HG03460 (cell line): ENCODE measurements at regions not wholly inside any gene's neighbourhood (a gene's known extent, or its start where the extent isn't known, plus 50 kb on each side); places are given as distances from the start of the nearest gene placed in this dataset.
"Not testable (repeated sequence)": the region's sequence is repeated elsewhere in the genome, so short reads cannot be mapped to it uniquely, and the experiment has no call there.

Experiments used
- ATAC-seq: cut with Tn5 transposase; IDR thresholded peaks from one replicate; pipeline ENCODE4 v1.9.1; 2021; ENCODE audit not compliant: unreplicated experiment

- ATAC-seq, result no peak
Observed at GRCh38 chr2:52343706-52344266, 1311.9 kb upstream of the NRXN1 start.

- ATAC-seq, result no peak
Observed at GRCh38 chr2:52343010-52343409, 1311.1 kb upstream of the NRXN1 start.

DNA sequence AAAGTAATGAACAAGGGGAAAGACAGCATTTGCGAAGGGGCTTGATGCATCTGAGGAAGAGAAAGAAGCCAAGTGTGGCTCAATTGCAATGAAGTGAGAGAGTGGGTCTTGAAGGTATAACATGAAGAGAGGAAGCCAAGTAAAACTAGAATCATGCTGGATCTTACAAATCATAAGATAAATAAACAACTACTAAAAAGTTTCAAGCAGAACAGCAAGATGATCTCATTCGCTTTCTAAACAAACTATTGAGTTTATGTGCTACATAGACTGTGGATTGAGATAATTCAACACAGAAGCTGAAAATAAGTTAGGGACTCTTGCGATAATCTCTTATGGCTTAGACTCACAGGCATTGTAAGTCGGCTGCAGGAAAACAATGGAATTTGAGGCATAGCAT, 1310.5 kb upstream of the NRXN1 start:
- ATAC-seq, result no peak

GRCh38 chr2:52341732-52342131, 1309.8 kb upstream of the NRXN1 start:
- no peak for ATAC-seq

DNA sequence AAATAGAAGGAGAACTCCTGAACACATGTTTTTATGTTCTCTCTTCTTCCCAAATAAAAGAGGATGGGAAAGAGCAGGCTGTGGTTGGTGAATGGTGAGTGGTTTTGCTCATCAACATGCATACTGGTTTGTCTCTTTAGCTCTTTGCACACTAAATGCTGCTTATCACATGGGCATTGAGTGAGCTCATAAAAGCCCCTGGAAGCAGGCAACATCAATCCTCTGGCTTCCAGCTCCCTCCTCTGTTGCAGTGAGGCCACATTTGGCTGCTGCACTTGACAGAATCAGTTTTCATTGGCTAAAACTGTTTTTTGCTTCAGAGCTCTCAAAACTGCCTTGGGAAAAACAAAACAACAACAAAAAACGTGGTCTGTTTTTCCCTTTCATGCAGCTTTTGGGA, 1308.2 kb upstream of the NRXN1 start:
- no peak for ATAC-seq

DNA sequence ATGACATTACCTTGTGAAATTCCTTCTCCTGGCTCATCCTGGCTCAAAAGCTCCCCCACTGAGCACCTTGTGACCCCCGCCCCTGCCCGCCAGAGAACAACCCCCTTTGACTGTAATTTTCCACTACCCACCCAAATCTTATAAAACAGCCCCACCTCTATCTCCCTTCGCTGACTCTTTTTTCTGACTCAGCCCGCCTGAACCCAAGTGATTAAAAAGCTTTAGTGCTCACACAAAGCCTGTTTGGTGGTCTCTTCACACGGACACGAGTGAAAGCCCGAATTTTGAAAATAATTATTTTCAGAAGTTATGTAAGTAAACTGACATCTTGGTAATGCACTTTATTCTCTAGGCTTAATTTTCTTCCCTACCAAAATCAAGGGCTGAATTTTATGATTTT, 1305.9 kb upstream of the NRXN1 start:
- ATAC-seq, result not testable (repeated sequence)

DNA sequence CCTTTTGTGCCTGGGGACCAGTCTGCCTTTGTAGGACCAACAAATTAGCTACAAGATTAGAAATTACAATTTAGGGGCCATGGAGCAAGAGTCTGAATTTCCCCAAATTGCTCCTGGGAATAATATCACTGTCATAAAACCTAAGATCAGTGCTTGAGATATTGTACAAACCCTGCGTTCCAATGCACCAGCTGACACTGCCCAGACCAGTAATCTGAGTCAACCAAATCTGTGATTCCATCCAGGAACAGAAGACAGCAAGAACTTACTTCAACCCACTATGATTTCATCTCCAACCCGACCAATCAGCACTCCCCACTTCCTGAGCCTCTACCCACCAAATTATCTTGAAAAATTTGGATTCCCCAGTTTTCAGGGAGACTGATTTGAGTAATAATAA, 1305.0 kb upstream of the NRXN1 start:
- no peak for ATAC-seq

GRCh38 chr2:52335727-52336126, 1303.8 kb upstream of the NRXN1 start:
- no peak for ATAC-seq

GRCh38 chr2:52334185-52334584, 1302.3 kb upstream of the NRXN1 start:
- no peak for ATAC-seq

DNA sequence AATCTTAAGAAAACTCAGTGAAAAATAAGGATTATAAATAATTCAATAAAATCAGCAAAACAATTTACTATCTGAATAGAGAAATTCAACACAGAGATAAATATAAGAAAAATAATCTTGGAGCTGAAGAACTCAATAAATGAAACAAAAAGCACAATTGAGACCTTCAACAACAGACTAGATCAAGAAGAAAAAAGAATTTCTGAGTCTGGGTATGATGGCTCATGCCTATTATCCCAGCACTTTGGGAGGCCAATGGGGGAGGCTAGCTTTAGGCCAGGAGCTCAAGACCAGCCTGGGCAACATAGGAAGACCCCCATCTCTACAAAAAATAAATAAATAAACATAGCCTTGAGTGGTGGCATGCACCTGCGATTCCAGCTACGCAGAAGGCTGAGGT, 1295.7 kb upstream of the NRXN1 start:
- no peak for ATAC-seq

- no peak for ATAC-seq
Observed at GRCh38 chr2:52314231-52314630, 1282.3 kb upstream of the NRXN1 start.

- no peak for ATAC-seq
Observed at GRCh38 chr2:52312486-52312885, 1280.6 kb upstream of the NRXN1 start.

DNA sequence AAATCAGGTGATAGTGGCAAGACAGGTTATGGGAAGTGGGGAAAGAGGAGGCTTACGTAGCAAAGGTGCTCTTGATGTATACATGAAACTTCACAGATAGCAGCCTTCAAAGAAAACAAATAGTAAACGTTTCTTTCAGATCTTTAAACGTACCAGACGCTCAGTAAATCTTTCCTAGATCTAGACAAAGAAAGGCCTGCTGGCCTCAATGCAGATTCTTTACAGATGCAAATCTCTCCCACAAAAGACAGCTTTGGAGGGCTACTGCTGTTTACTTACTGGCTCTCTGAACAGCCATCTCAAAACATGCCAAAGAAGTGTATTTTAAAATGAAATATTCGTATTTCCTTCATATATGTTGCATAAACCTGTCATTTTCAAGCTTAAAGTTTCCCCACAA, 1279.9 kb upstream of the NRXN1 start:
- ATAC-seq, result no peak

DNA sequence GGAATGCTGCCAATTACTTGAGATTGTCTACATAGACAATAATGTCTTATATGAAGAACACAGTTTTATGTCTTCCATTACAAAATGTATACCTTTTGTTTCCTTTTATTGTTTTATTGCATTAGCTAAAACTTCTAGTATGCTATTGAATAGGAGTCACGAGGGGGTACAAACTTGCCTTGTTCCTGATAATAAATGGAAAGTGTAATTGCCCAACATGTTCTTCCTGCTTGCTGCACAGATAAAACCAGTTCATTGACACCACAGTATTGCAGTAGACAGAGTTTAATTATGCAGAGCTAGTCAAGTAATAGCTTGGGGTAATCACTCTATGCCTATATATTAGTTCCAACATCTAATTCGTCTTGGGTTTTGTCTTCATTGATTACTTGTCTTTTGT, 1276.2 kb upstream of the NRXN1 start:
- no peak for ATAC-seq

DNA sequence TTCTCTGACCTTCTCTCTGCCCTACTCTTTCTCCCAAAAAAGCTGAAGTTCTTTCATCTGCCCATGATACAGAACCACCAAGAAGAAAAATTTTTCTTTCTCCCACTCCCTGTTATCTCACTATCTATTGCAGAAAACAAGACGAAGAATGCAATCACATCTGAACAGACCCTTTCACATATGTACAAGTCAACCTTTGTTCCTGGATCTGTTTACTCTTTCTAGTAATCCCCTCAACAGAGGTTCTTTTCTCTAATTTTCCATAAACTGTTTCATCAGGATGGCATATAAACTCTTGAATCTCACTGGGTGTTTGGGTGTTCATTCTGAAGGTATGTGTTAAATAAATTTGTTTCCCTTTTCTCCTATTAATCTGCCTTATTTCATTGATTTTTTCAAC, 1262.7 kb upstream of the NRXN1 start:
- no peak for ATAC-seq

GRCh38 chr2:52292801-52293200, 1260.9 kb upstream of the NRXN1 start:
- no peak for ATAC-seq

DNA sequence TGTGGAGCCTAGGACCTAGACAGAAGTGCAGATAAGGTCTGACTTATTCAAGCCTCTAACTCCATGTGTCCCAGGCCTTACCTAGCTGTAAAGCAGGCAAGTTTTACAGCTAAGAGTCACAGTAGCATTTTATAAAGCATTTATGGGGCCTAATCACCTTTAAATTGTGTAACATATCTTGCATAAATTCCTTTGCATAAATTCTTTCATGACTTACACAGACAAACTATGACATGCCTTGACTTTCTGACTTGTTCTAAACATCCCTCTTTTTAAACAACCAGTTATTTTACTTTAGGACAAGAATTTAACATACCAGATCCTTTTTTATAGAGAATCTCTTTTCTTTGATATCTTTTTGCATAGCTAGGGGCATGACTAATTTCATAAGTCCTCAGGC, 1257.8 kb upstream of the NRXN1 start:
- ATAC-seq, result no peak

DNA sequence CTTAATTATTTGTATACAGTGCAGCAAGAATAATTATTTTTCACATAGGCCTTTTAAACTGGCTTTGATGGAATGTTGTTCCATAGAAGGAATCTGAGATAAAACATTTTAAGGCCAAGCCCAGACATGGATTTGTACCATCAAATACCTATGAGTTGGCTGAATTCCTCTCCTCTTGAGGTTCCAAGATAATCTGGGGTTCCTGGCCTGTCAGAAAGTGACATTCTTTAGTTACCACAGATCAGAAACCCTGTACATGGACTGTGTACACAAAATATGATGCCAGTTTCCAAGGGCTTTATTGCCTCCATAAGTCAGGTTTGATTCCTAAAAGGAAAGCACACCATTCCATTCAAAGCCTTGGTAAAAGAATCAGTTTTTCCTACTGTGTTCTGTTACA, 1256.7 kb upstream of the NRXN1 start:
- no peak for ATAC-seq

GRCh38 chr2:52269696-52270485, 1238.0 kb upstream of the NRXN1 start:
- ATAC-seq, result no peak

DNA sequence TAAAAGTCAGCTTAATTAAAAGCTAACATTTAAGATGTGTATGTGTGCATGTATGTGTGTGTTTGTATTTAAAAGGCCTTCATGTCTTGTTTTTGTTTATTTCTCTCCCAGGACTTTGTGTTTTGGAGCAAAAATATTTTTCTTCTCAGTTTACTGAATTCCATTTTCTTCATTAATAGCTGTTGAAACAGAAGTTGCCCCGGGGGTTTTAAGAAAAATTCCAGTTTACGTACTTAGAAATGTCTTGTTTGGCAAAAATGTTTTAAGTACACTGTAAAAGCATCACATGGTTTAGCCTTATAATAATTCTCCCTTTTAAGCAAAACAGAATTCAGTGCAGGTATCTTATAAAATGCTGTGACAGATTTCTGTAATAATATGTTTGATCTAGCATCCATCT, 1233.0 kb upstream of the NRXN1 start:
- no peak for ATAC-seq

GRCh38 chr2:52264488-52264887, 1232.6 kb upstream of the NRXN1 start:
- no peak for ATAC-seq

GRCh38 chr2:52260904-52261303, 1229.0 kb upstream of the NRXN1 start:
- no peak for ATAC-seq

DNA sequence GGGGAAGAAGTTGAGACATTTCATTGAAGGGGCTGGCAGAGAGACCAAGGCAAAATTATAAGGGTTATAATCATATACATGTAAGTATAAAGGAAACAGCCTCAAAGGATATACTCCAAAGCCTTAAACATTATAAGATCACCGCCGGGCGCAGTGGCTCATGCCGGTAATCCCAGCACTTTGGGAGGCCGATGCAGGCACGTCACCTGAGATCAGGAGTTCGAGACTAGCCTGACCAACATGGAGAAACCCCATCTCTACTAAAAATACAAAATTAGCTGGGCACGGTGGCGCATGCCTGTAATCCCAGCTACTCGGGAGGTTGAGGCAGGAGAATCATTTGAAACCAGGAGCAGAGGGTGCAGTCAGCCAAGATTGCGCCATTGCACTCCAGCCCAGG, 1227.0 kb upstream of the NRXN1 start:
- not testable (repeated sequence) for ATAC-seq
